Muscle layer of colon (tissue), 2 donors: ENCODE measurements at regions not wholly inside any gene's neighbourhood (a gene's known extent, or its start where the extent isn't known, plus 50 kb on each side); places are given as distances from the start of the nearest gene placed in this dataset.
"Not testable (repeated sequence)": the region's sequence is repeated elsewhere in the genome, so short reads cannot be mapped to it uniquely, and the experiment has no call there.

ENCODE experiments used
- H3K27ac ChIP-seq: one replicate; pipeline ENCODE4 v1.7.0; 2013; ENCODE audit warnings: low read depth, mild to moderate bottlenecking, low read length, moderate library complexity
- H3K27me3 ChIP-seq, 2 donors: one replicate each; pipeline ENCODE4 v1.7.0; 2013; ENCODE audit warnings: low read length in 2 of 2, mild to moderate bottlenecking in 2 of 2; ENCODE audit not compliant: insufficient read depth in 2 of 2, control insufficient read depth in 1 of 2
- H3K36me3 ChIP-seq: one replicate; pipeline ENCODE4 v1.7.0; 2013; ENCODE audit warnings: mild to moderate bottlenecking, low read length; ENCODE audit not compliant: insufficient read depth
- H3K4me1 ChIP-seq: one replicate; pipeline ENCODE4 v1.7.0; 2013; ENCODE audit warnings: mild to moderate bottlenecking, low read length; ENCODE audit not compliant: insufficient read depth
- H3K4me3 ChIP-seq, 2 donors: one replicate each; pipeline ENCODE4 v1.7.0; 2013; ENCODE audit warnings: low read length in 2 of 2, low read depth in 1 of 2, mild to moderate bottlenecking in 1 of 2, moderate library complexity in 1 of 2
- H3K9ac ChIP-seq: one replicate; pipeline ENCODE4 v1.7.0; 2013; ENCODE audit warnings: low read length
- H3K9me3 ChIP-seq: one replicate; pipeline ENCODE4 v1.7.0; 2013; ENCODE audit warnings: mild to moderate bottlenecking, low read length
- donor health status: abdominal sarcoma.
- donor health status: Adenocarcinoma of cecum.

DNA sequence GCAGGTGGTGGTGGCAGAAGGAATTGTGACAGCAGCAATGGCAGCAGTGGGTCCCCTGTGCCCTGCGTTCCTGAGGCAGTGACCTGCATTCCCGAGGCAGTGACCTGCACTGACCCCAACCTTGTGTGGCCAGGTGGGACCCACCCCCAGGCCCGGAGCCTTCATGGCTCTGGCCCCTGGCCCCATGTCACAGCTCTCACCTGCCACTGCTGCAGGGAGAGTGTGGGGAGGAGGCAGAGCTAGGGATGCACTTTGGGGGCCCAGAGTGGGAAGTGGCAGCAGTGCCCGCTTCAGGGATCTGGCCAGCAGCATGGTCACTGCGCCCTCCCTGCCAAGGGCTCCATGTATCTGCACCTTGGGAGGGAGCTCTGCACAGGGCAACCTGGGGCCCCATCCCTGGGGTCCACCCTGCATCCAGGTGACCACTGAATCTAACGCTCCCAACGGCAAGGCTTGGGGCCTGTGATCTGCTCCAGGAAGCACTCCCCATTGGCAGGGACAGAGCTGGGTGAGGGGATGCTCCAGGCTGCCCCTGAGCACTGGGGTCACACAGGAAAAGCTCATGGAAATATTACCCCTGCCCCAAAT lies 618.6 kb downstream of the RWDD3 start:
- Histone ChIP-seq H3K9me3 (no peaks in the 10 kb centered on the region), H3K27me3 (no peaks in the 10 kb centered on the region), H3K36me3 (no peaks in the 10 kb centered on the region), H3K27ac (no peak overlapping the region), H3K4me3 (no peak overlapping the region), H3K4me1 (no peaks in the 10 kb centered on the region), H3K9ac (no peak overlapping the region)

DNA sequence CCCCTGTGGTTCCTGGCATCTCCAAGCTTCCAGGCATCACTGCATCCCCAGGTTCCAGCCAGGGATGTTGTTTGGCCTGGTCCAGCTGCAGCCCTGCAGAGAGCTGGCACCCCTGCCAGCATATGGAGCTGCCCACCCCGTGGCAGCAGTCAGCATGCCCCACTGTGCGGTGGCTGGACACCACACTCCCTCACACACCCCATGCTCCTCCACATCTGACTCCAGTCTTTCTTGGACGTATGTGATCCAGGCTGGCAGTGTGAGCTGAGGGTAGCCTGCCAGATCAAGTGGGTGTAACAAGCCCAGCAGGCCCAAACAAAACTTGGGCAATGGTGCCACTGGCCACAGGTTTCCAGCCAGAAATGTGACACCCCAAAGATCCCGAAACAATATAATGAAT lies 620.4 kb downstream of the RWDD3 start:
- Histone ChIP-seq H3K27me3 (no peaks in the 10 kb centered on the region), H3K36me3 (no peaks in the 10 kb centered on the region)

DNA sequence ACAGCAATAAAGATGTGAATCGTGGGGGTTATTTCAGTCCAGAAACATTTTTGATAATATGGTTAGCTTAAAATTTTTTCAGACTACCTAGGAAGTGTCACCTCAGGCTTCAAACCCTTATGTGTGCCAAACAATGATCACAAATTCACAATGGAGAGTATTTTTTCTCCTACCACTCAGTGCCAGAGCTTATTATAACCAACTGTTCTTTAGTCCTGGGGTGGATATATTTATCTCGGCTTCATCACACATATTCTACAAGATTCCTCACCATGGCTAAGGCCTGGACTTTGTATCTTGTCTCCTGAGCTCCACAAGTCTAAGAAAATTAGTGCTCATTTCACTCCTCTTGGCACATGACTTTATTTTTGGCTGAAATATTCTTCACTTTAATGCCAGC lies 629.1 kb downstream of the RWDD3 start:
- H3K9ac ChIP-seq, result no peak overlapping the region
- H3K27me3 ChIP-seq, result no peaks in the 10 kb centered on the region
- H3K9me3 ChIP-seq, result no peaks in the 10 kb centered on the region
- H3K4me1 ChIP-seq, result no peaks in the 10 kb centered on the region
- no peak overlapping the region for H3K27ac ChIP-seq
- no peaks in the 10 kb centered on the region for H3K36me3 ChIP-seq
- no peak overlapping the region for H3K4me3 ChIP-seq

More for the DNA sequence above, 620.4 kb downstream of the RWDD3 start:
- Histone ChIP-seq H3K9ac (no peak overlapping the region), H3K9me3 (no peaks in the 10 kb centered on the region), H3K4me3 (no peak overlapping the region), H3K27ac (no peak overlapping the region), H3K4me1 (no peaks in the 10 kb centered on the region)

DNA sequence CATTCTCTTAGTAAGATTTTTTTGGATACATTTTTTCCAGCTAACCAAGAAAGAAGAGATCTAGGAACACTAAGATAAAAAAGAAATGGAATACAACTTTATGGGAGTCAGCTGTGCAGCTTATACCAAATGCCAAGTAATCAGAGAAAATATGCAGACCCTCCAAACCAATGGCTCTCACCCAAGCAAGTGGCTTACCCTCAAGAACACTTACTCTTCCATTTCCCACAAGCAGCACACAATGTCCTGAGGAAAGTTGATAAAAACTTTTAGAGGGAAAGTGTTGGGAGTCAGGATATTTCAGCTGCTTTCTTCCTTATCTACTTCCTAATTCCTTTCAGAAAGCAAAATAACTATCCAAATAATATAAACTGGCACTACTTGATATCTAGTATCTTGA lies 631.8 kb downstream of the RWDD3 start:
- Histone ChIP-seq H3K4me1 (no peaks in the 10 kb centered on the region), H3K4me3 (no peak overlapping the region), H3K9me3 (no peaks in the 10 kb centered on the region), H3K36me3 (no peaks in the 10 kb centered on the region), H3K27ac (no peak overlapping the region), H3K27me3 (no peaks in the 10 kb centered on the region), H3K9ac (no peak overlapping the region)

DNA sequence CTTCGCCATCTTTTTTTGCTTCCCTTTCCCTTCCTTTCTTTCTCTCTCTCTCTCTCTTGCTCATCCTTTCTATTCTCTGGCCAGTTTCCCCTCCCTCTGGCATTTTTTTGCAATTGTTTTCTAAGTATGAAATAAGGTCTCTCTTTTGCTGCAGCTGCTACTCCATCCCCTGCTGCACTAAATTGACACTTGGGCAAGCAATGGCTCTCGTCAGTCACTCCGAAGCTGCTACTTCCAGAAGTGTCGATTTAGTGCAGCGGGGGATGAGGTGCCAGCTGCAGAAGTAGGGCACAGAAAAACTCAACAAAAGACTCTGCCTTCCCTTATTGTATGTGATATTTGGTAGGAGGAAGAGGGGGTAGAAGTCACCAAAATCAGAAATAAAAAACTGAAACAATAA lies 642.3 kb downstream of the RWDD3 start:
- H3K9ac ChIP-seq, result no peak overlapping the region
- H3K4me1 ChIP-seq, result no peaks in the 10 kb centered on the region
- no peaks in the 10 kb centered on the region for H3K27me3 ChIP-seq
- H3K4me3 ChIP-seq, result no peak overlapping the region
- H3K27ac ChIP-seq, result no peak overlapping the region
- no peaks in the 10 kb centered on the region for H3K9me3 ChIP-seq
- H3K36me3 ChIP-seq, result no peaks in the 10 kb centered on the region

DNA sequence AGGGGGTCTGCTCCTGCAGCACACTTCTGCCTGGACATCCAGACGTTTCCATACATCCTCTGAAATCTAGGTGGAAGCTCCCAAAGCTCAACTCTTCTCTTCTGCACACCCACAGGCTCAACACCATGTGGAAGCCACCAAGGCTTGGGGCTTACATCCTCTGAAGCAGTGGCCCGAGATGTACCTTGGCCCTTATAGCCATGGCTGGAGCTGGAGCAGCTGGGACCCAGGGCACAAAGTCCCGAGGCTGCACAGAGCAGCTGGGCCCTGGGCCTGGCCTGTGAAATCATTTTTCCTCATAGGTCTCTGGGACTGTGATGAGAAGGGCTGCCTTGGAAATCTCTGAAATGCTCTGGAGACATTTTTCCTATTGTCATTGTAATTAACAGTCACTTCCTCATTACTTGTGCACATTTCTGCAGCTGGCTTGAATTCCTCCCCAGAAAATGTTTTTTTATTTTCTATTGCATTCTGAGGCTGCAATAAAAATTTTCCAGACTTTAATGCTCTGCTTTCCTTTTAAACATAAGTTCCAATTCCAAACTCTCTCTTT lies 645.6 kb downstream of the RWDD3 start:
- Histone ChIP-seq H3K4me1 (no peaks in the 10 kb centered on the region), H3K27ac (no peak overlapping the region), H3K36me3 (no peaks in the 10 kb centered on the region), H3K4me3 (no peak overlapping the region), H3K9ac (no peak overlapping the region), H3K9me3 (no peaks in the 10 kb centered on the region), H3K27me3 (no peaks in the 10 kb centered on the region)

DNA sequence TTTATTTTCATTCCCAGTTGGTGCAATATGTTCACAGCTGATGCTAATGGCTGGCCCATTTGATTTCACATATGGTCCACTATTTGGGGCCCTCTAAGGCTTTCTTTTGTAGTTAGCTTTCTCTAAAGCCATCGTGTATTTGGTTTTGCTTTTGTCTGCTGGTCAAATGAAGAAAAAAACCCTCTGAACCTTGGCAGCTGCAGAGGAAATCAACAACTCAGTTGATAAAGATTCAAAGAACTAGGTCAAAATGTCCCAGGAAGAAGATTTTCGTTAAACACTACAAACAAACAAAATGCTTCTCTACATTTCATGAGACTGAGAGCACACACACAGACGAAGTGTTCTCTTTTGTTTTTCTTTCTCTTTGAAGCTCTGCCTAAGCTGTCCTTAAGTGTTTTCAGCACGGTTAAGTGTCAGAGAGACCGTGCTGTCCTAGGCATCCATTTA lies 655.0 kb downstream of the RWDD3 start:
- no peak overlapping the region for H3K27ac ChIP-seq
- H3K9ac ChIP-seq, result no peak overlapping the region
- H3K4me3 ChIP-seq, result peak overlapping the region in 1 of 2 donors; percentile 33
- no peaks in the 10 kb centered on the region for H3K9me3 ChIP-seq
- H3K4me1 ChIP-seq, result no peaks in the 10 kb centered on the region
- H3K27me3 ChIP-seq, result no peaks in the 10 kb centered on the region
- no peaks in the 10 kb centered on the region for H3K36me3 ChIP-seq

DNA sequence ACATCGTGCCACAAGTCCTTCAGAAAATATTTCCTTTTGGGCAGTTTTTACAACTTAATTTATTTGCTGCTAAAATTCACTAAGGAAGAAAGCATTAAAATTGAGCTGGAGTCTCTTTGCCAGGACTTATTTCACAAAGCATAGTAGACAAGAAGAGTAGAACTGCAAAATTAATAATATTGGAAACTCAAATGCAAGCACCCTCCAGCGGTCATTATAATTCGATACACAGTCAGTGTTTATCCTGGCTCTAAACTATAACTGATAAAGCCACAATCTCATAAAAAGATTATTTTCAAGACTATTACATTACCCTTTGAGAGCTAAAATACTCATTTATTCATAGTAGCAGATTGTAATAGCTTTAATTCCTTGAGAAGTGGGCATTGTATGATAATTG lies 655.4 kb downstream of the RWDD3 start:
- H3K36me3 ChIP-seq, result no peaks in the 10 kb centered on the region
- H3K27ac ChIP-seq, result no peak overlapping the region
- H3K9ac ChIP-seq, result no peak overlapping the region
- no peaks in the 10 kb centered on the region for H3K4me1 ChIP-seq
- H3K9me3 ChIP-seq, result no peaks in the 10 kb centered on the region
- H3K4me3 ChIP-seq, result peak overlapping the region in 1 of 2 donors; percentile 33
- no peaks in the 10 kb centered on the region for H3K27me3 ChIP-seq

DNA sequence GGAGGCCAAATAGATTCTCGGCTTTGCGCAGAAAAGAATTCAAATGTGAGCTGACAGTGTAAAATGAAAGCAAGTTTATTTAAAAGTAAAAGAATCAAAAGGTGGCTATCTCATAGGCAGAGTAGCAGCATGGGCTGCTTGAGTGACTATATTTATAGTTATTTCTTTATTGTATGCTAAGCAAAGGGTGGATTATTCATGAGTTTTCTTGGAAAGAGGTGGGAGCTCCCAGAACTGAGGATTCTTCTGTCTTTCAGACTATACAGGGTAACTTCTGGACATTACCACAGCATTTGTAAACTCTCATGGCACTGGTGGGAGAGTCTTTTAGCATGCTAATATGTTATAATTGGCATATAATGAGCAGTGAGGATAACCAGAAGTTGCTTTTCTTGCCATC lies 659.9 kb downstream of the RWDD3 start:
- H3K4me1 ChIP-seq, result no peaks in the 10 kb centered on the region
- H3K4me3 ChIP-seq, result no peak overlapping the region
- no peaks in the 10 kb centered on the region for H3K36me3 ChIP-seq
- no peaks in the 10 kb centered on the region for H3K9me3 ChIP-seq
- no peak overlapping the region for H3K9ac ChIP-seq
- no peak overlapping the region for H3K27ac ChIP-seq
- H3K27me3 ChIP-seq, result no peaks in the 10 kb centered on the region

DNA sequence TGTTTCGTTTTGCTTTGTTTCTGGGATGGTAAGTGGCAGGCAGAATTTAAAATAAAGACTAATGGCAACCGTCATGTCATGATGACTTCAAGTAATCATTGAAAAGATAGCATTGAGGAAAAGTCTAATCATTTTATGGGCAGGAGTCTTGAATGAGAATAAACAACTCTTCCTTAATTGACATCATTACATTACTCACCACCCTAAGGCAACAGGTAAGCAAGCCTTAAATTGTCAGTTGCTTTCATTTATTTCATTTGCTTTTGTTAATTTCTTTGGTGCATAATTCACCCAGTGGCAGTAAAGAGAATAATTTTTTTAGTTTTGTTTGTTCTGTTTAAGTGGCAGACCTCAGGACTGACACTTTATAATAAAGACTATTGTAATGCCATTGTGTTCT lies 669.0 kb downstream of the RWDD3 start:
- Histone ChIP-seq H3K27me3 (no peaks in the 10 kb centered on the region), H3K36me3 (no peaks in the 10 kb centered on the region), H3K27ac (no peak overlapping the region), H3K4me1 (no peaks in the 10 kb centered on the region), H3K9me3 (no peaks in the 10 kb centered on the region), H3K4me3 (no peak overlapping the region), H3K9ac (no peak overlapping the region)

DNA sequence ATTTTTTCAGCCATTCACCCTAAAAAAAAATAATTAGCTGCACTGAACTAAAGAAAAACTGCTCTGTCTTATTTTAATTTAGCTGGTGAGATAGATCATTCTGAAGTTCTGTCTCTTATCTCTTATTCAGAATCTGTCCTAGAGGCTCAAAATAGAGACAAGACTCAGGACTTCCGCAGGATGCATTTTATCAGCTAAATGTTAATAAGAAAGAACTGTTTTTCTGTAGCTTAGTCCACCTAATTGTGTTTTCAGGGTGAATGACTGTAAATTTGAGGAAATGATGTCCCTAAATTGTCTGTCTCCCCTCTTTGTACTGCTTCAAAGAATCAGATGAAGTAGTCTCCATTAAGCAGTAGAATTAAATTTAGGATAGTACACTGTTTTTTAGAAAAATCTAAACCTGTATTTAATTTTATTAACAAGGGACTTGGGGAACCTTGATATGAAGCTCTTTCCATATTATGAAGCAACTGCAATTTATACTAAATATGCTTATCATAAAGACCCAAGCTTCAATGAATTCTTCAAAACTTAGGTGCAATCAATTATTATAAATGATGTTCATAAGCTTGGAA lies 671.9 kb downstream of the RWDD3 start:
- H3K4me1 ChIP-seq, result no peaks in the 10 kb centered on the region
- no peak overlapping the region for H3K27ac ChIP-seq
- H3K4me3 ChIP-seq, result no peak overlapping the region
- no peak overlapping the region for H3K9ac ChIP-seq
- no peaks in the 10 kb centered on the region for H3K9me3 ChIP-seq
- H3K36me3 ChIP-seq, result no peaks in the 10 kb centered on the region
- H3K27me3 ChIP-seq, result no peaks in the 10 kb centered on the region

DNA sequence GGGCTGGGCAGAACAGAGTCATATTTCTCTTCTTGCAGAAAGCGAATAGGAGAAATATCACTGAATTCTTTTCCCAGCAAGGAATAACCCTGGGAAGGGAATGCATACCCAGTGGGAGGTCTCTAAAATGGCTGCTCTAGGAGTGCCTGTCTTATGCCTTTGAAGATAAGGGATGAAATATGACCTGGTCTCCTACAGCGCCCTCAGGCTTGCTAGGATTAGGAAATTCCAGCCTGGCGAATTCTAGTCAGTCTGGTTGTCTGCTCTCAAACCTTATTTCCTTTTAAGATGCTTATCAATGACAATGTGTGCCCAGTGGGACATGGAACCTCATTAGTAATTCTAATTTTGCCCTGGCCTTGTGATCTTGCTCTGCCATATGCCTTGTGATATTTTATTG lies 677.7 kb downstream of the RWDD3 start:
- not testable (repeated sequence) for H3K27ac ChIP-seq, H3K4me1 ChIP-seq, H3K36me3 ChIP-seq, H3K4me3 ChIP-seq, H3K9ac ChIP-seq, H3K27me3 ChIP-seq, H3K9me3 ChIP-seq
